Stimulated activated CD8-positive, alpha-beta memory T cell treated with anti-CD3 and anti-CD28 coated beads, Interleukin-4, amount 100 ng/mL, for 1 hour (primary cell): ENCODE measurements at regions not wholly inside any gene's neighbourhood (a gene's known extent, or its start where the extent isn't known, plus 50 kb on each side); places are given as distances from the start of the nearest gene placed in this dataset.

Experiments
- DNase-seq, 2 donors: peaks; one replicate each; pipeline ENCODE4 v3.0.0-alpha.2; 2020; ENCODE audit warnings: low read depth in 2 of 2, low spot score in 1 of 2

DNA sequence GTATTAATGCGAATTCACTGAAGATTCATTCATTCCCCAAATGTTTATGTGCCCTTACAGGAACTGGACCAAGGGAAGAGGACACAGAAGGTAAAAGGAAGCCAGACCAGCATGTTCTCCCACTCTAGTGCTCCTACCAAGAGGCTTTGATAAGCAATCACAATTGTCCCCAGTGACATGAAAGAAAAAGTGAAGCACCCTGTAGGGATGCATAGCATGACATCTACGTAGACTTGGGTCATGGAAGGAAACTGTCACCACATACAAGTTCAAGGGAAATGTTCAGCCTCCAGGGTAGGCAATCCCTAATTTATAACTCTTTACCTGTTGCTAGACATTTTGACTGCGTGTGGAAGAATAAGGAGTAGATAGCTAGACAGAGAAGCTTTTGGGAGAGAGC, 348.6 kb upstream of the MCTP2 start:
- DNase-seq, result no peak

DNA sequence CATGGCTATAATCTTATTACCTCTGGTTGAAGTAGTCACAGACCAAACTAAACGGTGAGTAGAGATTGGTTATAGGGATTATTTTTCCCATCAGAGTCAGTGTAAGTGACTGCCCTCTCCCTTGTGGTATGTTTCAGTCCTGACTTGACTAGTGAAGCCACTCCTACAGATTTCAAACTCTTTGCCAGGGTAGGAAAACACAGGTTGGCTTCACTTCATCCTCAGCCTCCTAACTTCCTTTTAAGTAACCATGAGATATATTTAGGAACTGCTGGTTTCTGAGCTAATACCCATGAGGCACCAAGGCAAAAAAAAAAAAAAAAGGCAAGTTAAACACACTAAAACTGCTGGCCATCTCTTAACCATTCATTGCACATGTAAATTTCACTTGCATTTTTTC, 349.2 kb upstream of the MCTP2 start:
- DNase-seq, result no peak

DNA sequence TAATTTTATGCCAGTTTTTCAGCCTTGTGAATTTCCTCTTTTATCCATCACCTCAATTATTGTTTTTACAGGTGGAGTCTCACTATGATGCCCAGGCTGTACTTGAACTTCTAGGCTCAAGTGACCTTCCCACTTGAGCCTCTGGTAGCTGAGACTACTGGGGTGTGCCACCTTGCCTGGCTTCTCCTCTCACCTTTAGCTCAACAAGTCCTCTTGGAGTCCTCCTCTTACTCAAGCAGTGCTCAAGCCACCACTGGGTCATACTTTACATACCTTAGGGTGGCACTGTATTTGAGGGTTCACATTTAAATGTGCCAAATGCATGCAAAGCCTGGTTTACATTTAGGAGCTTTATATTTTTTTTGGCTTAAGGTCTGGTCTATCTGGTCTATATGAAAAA, 350.1 kb upstream of the MCTP2 start:
- no peak for DNase-seq

DNA sequence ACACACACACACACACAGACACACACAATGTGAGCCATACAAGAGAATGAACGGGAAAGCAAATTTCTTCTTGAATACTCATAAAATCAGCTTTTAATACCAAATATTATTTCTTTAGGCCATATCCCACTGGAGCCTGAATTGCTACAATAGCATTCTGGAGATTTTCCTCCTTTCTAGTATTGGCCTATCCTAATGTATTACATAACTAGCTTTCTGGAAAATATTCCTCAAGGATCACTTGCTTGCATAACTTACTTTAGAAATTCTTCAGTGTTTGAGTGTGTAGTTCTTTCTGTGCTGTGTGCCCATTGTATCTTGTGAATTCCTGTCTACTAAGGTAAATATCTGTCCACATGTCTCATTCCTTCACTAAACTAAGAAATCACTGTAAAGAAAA, 351.0 kb upstream of the MCTP2 start:
- DNase-seq, result no peak

DNA sequence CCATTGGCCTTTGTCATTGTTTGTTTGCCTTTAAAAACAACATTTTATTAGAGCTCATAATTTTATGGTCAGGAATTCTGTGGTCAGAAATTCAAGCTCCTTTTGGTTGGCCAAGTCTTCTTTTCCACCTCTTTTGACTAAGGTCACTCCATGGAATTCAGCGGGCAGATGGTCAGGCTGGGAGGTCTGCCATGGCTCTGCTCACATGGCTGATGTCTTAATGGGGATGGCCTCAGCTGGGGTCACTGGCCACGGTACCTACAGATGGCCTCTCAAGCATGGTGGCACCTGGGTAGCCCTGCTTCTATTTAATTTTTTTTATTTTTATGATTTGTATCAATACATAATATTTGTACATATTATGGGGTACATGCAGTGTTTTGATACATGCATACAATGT, 360.8 kb upstream of the MCTP2 start:
- DNase-seq, result no peak

DNA sequence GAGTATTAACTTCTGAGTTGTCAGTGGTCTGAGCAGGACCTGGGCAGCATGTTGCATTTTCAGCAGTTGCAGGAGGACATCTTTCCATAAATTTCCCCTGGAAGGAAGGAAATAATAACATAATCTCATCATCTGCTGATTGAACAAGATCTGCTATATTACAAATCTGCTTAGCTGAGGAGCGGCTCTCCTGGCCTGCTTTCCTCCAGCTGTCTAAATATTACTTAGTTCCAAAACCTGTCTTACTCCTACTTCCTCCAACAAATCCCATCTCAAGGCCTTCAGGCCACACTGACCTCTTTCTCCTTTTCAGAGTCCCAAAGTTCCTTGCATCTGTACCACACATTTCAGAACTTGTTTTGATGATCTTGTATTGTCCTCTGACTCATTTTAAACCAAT, 364.4 kb upstream of the MCTP2 start:
- no peak for DNase-seq

DNA sequence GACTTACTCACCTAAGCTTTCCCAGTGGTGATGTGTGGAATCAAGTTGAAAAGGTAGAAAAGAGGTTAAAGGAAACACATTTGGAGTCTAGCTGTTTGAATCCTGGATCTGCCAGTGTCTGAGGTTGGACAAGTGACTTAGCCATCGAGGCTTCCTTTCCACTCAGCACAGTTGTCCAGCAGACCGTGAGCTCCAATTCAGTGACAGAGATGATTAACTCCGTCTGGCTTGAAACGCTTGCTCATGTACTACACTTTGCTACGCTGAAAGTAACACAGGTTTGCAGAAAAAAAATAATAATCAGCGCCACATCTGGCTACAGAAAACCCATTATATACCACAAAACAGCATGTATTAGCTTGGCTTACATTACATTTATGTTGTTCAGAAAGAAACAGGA, 364.9 kb upstream of the MCTP2 start:
- DNase-seq, result no peak

DNA sequence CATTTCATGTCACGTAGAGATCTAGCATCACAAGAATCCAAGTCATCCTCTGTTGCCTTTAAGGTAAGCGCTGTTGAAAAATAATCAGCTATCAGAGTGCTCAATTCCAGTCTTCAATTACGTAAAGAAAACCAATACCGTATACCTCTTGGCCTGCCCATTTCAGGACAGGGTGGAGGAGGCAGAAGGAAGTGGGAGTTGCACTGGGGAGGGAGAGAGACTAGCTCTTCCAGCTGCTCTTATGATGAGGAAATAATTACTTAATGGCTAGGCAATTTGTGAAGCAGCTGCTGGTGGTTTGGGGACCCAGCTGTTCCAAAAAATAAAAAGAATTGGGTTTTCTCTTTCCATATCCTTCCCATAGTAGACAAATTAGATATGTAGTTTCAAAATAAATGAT, 365.8 kb upstream of the MCTP2 start:
- DNase-seq, result no peak

DNA sequence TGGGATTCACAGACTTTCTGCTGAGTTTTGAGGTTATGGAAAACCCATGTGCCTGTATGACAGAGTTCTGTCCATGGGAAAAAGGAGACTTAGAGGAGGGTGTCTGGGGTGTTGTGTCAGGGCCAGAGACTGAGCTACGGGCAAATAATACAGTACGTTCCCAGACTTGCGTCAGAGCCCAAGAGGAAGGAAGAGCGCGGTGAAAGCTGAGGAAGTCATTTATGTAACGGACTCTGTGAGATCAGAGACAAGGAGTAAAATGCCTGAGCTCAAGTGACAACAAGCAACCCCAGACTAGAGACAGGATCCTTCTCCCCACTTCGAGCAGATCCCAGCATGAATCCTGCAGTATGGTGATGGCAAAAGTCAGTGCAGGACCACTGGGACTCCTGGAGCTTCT, 368.6 kb upstream of the MCTP2 start:
- DNase-seq, result no peak

DNA sequence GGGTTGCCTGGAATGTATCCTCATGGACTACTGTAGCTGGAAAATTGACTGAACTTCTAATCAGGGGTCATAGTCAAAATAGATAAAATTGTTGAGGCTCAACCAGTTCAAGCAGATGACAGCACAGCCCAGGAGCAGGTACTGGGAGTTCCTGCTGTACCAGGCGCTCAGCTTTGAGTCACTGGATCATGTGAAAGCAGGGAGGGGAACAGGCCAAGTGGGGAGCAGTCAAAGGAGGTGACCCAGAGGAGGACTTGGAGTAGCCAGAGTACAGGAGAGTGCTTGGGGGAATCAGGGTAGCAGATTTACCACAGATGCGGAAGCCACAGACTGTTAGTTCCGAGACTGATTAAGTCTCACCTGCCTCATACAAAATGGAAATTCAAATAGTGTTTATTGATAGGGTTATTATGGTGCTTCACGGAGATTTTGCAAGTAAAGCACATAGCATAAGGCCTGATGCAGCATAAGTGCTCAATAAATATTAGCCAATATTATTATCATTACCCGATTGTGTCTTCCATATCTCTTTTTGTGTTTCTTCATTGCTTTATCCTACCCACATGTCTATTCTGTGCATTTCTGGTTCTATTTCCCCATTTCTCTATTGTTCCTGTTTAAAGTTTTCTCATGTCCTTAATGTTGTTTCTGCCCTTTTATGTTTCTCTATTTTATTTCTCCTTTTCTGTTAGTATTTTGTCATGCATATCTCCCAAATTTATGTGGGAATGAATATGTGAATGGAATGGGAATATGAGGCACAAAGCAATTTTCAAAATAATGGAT, 369.2 kb upstream of the MCTP2 start:
- no peak for DNase-seq

DNA sequence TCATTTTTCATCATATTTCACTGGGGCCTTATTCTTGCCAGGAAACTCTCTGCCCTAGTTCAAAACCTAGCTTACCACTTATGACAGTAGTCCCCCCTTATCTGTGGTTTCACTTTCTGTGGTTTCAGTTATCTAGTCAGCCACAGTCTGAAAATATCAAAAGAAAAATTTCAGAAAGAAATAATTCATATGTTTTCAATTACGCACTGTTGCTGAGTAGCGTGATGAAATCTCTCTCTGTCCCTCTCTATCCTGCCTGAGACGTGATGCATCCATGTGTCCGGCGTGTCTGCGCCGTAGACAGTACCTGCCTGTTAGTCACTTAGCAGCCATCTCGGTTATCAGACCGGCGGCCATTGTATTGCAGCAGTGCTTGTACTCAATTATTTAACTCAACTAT, 369.9 kb upstream of the MCTP2 start:
- DNase-seq, result no peak

DNA sequence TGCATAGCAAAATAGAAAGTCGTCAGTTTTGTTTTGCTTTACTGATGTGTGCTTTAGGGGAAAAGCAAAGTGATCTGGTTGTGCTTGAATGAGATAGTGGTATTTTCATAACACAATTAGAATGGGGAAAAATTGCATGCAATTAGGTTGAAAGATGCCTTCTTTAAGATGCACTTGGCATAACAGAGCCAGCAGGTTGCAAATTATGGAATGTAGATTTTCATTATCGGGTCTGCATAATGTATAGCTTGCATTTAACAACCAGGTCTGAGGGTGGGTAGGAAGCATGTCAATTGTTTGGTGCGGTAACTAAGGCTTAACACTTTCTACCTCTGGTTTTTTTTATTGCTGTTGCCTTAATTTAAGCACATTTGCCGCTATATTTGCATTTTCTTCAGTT, 370.7 kb upstream of the MCTP2 start:
- DNase-seq, result no peak

DNA sequence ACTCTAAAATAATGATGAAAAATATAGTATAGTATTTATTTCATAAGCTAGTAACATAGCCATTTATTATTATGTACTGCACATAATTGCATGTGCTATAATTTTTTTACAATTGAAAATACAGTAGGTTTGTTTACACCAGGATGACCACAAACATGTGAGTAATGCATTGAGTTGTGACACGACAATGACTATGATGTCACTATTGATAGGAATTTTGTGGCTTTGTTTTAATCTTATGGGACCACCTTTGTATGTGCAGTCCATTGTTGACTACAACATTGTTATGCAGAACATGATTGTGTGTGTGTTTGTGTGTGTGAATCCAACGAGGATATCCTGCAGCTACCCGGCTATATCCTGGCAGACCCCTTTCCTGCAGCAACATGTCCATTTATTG, 372.2 kb upstream of the MCTP2 start:
- no peak for DNase-seq

DNA sequence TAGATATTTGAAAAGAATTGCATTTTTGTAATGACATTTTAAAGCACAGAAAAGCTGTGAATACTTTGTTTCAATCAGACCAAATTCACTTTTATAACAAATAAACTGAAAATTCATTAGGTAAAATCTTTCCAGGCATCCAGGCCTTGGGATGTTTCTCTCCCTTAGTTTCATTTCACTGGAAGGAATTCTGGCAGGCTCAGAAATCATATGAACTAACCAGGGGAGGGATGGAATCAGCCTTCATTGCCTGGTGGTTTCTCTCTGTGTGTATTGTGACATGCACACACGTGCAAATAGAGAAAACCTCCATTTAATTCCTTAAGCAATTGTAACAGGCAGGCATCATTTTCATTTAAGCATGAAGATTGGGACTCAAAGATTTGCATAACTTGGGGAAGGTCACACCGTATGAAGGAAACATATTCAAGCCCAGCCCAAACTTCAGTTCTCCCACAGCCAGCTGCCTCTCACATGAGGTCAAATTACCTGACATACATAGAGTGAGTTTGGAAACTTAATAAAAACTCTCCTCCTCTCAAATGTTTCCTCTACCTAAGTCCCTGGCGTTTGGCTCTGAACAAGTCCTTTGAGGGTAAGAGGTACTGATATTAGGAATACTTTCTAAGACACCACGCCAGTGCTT, 376.1 kb upstream of the MCTP2 start:
- DNase-seq, result no peak

DNA sequence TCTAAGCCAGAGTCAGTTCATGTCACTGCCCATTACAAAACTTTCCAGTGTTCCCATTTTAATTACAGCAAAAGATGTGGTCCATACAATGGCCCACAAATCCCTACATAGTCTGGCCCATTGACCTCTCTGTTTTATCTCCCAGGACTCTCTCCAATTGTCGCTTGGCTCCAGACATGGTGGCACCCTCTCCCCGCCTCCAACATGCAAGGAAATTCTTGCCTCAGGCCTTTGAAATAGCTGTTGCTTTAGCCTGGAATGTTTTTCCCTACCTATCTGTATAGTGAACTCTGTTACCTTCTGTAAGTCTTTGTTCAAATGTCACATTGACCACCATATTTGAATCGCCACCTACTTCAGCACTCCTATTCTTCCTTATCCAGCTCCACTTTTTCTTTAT, 377.3 kb upstream of the MCTP2 start:
- DNase-seq, result no peak

DNA sequence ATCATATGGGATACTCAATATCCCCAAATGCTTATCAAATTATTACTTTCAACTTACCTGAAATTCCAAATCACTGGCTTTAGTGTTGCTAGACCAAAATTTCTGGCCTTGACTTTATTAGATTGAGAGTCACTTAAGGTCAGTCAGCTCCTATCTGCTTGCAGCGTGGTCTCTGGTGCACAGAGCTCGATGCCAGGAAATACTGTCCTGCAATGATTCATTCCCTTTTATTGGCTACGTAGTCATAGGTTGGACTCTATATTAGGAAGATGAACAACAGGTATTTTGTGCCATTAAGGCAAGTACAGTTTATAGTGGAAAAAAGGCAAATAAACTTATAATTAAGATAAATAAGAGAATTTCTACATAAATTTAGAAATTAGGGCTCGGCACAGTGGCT, 378.6 kb upstream of the MCTP2 start:
- DNase-seq, result no peak

DNA sequence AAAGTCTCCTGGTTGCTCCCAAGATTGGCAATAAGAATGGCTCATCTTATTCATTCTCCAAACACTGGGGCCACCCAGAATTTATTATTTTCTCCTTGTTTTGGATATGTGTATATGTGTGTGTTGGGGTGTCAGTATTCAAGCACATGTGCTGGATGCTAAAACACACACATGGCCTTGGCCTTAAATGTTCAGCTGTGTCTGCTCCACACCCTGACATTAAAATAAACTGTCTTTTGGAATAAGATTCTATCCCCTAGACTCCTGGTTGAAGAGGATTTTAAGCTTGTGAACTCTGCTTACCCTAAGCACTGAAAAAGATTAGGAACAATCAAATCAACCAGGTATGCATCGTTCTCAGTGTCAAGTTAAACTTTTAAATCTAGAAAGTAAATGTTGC, 382.9 kb upstream of the MCTP2 start:
- no peak for DNase-seq

DNA sequence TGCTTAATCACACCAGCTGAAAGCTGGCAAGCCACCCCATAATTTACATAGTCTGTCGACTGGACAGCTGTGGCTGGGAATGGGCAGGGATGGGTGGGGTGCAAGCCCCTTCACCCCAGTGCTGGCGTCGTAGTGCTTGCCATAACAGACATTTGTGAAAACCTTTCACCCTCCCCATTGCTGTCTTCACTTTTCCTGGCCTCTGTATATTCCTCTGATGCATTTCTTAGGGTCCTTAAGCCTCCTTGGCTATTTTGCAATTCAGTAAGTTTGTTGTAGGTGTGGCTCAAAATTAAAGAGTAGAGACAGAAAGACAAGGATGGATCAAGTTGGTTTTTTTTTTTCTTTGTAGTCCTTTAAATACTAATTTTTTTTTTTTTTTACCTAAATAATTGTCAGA, 383.3 kb upstream of the MCTP2 start:
- DNase-seq, result no peak

DNA sequence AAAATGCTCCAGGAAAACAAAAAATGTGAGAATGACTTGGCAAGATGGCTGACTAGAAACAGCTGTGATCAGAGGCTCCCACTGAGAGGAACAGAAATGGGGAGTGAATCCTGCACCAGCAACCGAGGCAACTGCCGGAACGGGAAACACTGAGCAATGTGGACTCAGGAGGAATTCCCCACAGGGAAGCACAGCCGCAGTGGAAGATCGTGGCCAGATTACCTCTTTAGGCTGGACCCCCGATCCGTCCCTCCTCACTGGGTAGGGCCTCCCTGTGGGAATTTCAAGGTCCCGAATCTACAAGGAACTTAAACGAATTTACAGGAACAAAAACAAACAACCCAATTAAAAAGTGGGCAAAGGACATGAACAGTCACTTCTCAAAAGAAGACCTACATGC, 385.2 kb upstream of the MCTP2 start:
- no peak for DNase-seq

DNA sequence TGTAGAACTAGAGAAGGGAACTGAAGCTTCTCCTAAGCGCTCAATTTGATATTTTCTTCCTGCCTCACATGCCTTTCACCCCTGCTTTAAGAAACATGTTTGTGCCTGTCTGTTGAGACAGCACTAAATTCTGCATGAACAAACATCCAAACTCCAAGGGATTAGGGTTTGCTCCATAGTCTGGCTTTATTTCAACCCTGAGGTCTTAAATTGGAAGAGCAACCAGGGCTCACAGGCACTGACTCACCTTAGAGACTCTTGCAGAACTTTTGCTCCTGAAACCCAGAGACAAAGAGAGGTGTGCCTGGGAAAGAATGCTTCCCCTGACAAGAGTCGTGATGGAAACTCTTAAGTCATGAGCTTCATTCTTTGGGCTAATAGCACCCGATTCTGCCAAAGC, 393.9 kb upstream of the MCTP2 start:
- DNase-seq, result no peak

DNA sequence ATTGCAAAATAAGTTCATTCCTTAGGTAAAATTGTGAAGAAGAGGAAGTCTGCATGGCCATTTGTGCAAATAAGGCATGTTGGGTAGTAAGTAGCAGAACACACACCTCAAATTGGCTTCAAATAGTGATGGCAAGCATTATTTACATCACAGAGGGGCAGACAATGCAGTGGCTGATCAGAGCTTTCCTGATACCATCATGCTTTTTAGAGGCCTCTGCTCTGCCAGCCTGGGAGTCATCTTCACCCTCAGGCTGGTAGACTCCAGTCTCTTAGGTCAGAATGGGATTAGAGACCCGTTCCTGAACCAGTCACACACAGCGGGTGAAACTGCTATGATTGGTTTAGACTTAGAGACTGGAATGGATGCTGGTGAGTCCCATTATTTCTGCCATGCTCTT, 396.0 kb upstream of the MCTP2 start:
- no peak for DNase-seq

DNA sequence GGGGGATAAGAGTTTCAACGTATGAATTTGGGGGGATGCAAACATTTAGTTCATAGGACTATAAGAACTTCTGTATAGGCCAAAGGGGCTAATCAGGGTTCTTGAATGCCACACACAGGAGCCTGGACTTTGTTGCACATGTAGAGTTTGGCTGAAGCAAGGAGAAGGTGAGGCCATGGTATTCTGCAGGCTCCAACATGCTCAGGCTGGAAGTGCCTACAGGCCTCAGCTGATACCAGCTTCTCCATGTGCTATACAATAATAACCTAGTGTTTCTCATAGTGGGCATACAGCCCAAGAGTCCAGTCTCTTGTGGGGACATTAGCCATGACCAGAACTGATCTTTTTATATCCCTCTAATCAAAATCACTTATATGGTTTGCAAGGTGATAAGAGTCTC, 399.7 kb upstream of the MCTP2 start:
- no peak for DNase-seq
